Fibroblast of skin of left biceps (primary cell): ENCODE measurements at regions not wholly inside any gene's neighbourhood (a gene's known extent, or its start where the extent isn't known, plus 50 kb on each side); places are given as distances from the start of the nearest gene placed in this dataset.
"Not testable (repeated sequence)": the region's sequence is repeated elsewhere in the genome, so short reads cannot be mapped to it uniquely, and the experiment has no call there.

Experiments used
- DNase-seq, 2 experiments: peaks; one replicate each; pipeline ENCODE4 v3.0.0-alpha.2; 2013; ENCODE audit warnings: low read depth in 2 of 2

DNA sequence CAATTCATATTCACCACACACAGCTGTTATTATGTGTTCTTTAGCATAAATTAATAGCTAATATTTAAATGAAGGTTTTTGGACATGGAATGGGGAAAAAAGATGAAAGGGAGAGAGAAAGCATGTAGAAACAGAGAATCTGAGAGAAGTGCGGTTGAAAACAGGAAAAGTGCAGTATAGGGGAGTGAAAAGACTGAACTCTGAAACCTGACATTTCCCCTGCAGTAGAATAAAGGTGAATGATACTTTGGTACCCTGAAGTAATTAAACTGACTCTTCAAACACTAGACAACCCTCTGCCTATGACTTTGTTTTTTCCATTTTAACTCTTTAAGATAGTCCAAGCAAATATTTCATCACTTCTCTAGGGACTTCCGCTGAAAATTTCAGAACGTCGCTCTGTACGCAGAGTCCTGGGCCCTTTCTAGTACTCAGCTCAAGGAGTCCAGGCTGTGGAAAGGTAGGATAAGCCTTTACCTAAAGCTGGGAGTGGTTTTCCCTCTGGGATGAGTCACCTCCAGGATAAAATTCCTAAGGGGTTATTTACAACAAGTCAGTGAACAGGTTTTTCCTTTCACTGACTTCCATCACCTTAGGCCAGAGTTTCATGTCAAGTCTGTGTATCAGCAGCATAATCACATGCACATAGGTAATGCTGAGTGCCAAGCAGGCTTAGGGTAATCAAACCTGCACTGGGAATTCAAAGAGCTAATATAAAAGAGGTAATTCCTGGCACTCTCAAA is 614.5 kb downstream of the PKHD1 start:
- no peak for DNase-seq

DNA sequence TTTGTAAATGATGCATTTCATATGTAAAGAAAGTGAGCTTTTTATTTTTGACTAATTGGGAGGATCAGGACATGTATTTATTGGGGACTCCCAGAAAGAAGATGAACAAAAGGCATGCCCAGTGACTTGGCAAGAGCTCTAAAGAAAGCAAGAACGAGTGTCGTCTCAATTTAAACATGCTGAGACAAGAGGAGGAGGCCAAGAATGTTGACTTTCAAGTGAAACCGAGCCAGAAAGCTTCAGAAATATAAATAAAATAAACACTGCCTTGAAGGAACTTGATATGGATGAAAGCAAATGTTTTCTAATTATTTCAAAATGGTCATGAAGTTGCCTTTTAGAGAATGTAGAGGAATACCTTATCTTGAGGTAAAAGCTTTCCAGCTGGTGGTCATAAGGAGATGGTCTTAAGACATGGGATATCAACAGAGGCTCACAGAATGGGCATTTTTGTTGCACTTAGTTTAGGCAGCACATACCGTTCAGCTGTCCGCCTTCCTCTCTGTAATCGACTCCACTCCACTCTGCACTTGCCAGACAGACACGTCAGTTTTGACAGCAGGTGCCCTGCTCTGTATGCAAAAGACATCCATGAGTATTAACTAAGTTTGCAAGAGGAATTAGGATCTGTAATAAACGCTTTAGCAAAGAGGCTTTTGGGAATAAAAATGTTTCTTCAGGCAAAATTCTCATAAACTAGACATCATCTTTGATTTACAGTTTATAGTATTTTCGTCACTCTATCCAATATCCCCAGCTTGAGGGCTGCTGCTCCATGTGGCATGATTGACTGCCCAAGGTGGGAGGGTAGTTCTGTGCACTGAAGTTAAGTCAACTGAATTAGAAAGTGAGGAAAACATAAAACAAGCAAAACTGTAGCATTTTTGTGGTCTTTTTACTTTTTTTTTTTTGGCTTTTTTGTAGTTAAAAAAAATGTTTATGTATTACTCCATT is 613.1 kb downstream of the PKHD1 start:
- no peak for DNase-seq

DNA sequence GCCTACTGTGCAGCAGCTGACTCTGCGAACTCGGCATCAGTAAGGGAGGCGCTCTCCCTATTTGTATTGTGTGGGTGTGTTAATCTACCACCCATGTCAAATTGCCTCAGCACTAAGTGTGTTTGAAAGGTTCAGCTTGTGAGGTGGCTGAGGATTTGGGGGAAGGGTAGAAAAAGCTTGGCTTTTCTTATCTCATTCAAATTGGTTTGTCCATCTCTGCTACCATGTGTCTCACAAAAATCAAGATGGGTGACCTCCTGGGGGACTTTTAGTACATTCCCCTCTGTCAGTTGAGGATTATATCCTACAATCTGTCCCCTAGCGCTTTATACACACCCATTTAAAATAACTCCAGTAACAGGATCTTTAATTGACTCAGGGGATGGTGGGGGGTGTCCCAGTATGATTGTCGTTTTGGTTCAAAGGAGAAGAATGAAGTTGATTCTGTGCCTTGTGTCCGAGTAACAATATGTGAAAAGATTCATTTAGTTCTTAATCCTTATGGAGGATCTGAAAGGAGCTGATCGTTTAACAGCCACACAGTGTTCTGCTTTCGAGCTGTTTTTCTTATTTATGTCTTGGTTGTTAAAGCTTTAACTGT is 609.6 kb downstream of the PKHD1 start:
- DNase-seq = no peak

DNA sequence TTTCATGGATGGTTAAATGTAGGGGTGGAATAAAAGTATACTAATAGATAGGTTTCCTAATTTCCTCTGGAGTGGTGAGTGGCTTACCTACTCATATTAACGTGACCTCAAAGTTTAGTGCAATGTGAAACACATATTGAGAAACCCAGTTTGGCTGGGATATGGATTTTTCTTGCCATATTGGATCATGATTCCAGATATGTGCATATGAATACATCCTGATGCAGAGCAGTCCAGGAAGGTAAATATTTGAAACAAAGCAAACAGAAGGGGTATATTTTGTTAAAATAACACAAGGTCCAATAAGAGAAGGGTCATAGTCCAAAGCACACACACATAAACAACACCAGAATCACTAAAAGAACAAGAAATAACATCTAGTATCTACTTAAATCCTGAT is 608.1 kb downstream of the PKHD1 start:
- DNase-seq = no peak

DNA sequence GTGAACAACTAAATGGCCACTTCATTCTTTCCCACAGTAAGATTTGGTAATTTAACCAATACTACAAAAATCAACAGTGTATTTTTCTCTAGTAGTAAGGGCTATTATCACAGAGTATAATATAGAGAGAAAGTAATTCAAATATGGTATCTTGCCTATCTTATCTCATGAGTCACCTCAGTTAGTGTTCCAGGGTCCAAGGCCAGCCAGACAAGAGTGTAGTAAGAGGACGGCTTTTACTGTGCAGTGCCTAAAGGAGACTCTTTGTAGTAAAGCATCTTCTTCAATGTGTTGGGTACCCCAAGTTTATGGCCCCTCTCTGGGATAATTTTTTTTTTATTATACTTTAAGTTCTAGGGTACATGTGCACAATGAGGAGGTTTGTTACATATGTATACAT is 607.4 kb downstream of the PKHD1 start:
- DNase-seq = no peak

DNA sequence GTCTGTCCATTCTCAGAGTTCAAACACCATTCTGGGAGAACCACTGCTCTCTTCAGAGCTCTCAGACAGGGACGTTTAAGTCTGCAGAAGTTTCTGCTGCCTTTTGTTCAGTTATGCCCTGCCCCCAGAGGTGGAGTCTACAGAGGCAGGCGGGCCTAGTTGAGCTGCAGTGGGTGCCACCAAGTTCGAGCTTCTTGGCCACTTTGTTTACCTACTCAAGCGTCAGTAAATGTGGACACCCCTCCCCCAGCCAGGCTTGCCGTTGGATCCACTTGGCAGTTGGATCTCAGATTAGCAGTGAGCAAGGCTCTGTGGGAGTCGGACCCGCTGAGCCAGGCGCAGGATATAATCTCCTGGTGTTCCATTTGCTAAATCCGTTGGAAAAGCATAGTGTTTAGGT is 601.5 kb downstream of the PKHD1 start:
- not testable (repeated sequence) for DNase-seq

DNA sequence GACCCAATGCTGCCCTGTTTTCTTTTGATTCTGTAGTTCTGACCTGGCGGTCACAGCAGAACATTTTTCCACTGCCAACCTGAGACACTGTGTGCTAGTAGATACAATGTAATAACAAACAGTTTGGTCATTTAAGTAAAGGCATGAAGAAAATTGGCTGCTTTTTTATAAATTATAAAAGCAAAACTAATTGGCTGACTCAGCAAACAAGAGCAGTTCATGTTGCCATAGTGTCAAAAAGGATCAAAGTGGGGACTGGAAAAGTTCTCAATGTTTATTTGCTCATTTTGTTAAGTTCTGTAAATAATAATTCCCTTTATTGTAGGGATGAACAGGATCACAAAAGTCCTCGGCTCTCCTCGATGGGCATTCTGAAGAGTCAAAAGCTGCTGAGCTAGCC is 599.5 kb downstream of the PKHD1 start:
- DNase-seq = no peak

DNA sequence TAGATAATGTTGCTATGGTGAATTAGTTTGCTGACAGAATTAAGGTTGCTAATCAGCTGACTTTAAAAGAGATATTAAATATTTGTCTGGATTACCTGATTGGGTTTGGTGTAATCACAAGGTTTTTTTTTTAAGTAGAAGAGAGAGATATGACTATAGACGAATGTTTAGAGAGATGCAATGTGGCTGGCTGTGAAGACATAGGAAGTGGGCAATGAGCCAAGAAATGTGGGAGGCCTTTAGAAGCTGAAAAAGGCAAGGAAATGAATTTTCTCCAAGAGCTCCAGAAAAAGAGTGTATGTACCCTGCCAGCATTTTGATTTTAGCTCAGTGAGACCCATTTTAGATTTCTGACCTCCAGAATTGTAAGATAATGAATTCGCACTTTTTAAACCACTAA is 598.3 kb downstream of the PKHD1 start:
- DNase-seq = no peak

DNA sequence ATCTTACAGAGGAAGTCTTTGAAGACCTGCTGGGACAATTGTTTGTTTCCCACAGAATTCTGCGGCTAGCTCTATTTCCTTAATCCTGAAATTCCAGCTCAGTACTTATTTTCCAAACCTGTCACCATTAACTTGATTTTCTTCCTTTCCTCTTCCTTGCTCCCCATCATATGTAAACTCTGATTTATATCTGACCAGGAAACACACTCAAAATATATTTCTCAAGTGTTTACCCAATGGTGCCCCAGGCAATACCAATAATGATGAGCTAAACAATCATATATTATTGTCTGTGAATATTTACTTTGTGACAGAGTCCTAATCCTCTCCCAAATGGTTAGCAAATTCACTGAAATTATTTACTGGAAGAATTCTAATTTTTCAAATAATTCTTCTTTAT is 597.3 kb downstream of the PKHD1 start:
- DNase-seq = no peak

DNA sequence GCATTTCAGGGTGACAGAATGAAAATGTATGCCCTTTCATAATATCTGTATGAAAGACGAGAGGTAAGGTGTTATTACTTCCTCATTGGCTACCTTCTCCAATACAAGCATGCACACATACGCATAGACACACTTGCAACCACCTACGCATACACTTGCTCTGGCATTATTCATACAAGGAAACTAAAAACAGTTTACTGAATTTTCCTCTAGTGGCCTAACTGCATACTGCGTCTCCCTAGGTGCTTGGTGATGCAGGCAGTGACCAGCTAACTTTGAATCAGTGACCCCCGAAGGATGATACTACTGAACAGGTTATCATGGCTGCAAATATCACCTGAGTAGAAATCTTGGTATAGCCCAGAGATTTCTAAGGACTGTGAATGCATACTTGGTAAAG is 593.1 kb downstream of the PKHD1 start:
- no peak for DNase-seq

DNA sequence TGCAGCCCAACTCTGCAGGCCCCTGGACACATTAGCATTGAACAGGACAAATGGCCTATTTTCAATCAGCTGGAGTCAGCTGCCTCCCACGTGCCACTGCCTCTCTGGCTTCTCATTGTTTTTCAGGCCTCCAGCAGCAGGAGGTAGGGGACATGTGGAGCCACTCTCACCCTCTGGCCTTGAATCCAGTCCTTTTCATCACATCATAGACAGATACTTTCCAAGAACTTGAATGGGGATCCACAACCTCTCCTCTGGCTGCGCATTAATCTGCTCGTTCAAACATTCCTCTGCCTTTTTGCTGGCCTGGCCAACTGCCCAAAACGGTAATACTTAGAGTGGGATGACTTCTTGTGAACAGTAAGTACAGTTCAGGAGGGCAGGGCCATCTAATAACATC is 592.3 kb downstream of the PKHD1 start:
- DNase-seq = no peak

DNA sequence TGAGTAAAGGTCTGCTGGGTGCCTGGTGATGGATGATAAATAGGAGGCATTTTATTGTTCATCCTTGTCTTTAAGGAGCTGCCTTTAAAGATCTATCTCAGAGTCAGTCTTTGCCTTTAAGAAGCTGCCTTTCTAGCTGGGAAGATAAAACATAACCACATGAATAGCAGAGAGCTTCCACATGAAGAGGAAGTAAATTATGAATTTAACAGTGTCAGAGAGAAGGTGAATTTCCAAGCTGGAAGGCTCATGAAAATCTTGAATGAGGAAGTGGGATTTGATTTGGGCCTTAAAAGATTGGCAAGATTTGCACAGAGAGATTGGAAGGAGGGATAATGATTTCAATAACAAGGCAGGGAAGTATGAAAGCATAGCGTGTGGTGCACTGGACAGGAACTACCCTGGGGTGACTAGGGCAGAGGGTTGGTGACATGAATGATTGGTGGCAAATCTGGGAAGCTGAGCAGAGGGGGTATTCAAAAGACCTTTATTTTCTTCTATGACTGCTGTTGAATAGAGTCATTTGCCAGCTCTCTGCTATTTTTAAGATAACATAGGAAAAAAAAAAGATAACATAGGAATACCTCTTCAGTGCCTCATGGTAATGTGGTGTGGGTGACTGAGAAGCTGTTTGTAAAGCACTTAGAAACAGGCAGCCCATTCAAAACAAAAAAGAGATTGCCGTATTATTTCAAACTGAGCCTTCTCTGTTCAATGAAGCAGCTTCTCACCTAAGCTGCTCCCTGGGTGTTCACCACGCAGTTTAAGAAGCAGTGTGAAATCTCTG is 591.6 kb downstream of the PKHD1 start:
- no peak for DNase-seq

DNA sequence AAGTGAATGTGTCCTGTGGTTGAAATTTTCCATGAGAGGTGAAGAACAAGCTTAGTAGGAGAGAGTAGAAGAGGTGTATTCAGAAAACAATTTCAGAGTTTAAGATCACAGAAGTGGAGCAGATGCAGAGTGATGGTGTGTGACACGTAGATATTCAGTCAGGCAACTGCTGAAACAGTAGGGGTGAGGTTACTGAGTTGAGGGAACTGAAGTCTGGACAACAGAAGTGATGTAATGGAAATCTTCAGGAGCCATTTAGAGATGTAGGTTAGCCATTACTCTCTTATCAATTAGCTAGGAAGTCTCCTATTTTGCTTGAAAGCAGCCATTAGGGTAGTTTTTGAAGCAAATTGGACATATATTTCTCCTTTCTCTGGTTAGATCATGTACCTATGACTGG is 584.4 kb downstream of the PKHD1 start:
- no peak for DNase-seq

DNA sequence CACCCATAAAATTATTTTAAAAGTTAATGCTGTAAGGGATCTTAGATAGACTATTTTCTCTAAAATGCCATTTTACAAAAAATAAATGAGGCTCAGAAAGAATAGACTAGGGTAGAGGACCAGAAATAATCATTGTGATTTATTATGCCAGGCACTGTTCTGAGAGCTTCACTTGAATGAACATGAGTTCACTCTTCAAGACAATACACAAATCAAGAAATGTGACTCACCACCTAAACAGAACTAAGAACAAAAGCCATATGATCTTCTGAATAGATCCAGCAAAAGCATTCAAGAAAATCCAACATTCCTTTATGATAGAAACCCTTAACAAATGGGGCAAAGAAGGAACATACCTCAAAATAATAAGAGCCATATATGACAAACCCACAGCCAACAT is 582.0 kb downstream of the PKHD1 start:
- no peak for DNase-seq

DNA sequence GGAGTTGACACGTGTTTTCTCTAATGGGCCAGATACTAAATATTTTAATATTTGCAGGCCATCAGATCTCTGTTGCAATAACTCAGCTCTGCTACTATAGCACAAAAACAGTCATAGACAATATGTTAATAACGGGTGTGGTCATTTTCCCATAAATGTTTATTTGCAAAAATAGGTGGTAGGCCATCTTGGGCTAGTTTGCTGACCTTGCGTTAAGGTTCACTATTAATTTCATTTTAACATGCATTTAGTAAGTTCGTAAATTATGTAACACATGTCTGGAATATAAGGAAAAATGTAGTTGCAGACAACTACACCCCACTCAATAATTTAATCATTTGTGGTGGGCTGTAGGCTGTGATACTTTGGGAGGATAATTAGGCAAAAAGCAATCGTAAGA is 577.8 kb downstream of the PKHD1 start:
- no peak for DNase-seq

DNA sequence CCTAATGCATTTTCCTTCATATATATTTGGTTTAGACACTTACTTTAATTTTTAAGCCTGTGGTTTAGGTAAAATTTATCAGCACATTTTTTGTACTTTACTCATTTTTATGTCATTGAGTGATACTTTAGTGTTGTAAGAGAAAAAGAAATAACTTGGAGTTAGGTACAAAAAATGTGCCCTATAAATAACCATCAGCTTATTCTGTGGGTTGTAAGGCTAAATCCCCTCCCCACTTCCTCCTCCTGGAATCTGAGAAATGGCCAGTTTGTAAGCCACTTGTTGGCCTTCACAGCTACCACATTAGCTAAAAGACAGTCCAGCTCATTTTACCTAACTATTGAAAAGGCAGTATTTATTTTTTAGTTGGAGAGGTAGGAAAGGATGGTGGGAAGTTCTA is 576.3 kb downstream of the PKHD1 start:
- no peak for DNase-seq

DNA sequence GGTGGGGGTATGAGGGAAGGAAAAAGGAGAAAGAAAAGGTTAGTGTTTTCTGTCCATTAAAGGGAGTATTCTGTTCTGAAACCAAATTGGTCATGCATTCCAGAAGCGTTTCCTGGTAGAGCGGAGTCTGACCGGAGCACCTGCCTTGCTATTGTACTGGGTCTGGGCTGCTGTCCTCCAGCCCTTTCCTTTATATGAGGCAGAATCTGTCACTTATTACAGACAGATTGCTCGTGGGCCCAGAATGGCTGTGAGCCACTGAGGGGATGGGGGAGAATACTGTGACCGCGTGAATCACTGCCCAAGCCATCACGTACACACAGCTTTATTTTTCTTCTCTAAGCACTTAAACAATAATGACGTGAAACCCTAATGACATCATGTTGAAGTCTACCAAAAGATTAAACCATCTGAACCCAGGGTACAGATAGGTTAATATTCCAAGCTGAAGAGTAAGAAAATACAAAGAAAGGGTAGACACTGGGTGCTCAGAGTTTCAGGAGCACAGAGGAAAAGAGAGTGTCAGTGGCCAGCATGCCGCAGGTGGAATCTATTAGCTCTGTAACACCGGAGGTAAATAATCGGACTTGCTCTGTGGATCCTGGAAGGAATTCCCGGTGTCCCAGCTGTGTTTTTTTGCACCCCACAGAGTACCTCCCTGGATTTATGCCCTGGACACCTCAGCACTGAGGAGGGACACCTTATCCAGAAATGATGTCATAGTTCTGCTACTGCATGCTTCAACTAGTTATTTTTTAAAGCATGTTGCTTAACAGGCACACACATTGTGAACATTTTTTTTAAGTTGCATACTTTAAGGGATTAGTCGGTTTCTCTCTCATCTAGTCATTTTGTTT is 573.3 kb downstream of the PKHD1 start:
- no peak for DNase-seq

DNA sequence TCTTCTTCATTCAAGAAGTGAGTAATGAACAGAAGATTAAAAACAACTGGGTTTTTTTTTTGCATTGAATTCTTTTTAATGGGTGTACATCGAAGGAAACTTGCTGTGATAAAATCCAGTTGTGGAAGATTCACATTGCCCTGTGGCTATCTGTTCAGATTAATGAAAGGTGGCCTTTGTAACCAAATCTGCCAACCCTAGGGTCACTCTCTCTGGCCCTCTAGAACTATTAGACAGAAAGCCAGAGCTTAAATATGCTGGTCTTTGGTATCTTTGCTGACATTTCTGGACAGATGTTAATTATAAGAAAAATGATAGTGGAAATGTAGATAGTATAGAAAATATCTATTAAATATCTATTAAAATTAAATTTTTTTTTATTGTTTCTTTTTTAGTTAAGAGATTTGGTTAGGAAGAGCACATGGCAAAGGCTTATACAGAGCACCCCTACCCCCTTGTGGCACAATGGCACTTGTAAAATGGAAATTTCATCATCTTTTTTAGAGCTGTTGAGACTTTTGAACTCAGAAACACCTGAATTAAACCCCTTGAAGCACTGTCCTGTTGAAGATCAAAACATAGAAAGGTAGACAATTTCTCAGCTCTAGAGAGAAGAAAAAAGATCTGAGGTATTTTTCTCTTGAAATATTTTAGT is 572.5 kb downstream of the PKHD1 start:
- DNase-seq = no peak

DNA sequence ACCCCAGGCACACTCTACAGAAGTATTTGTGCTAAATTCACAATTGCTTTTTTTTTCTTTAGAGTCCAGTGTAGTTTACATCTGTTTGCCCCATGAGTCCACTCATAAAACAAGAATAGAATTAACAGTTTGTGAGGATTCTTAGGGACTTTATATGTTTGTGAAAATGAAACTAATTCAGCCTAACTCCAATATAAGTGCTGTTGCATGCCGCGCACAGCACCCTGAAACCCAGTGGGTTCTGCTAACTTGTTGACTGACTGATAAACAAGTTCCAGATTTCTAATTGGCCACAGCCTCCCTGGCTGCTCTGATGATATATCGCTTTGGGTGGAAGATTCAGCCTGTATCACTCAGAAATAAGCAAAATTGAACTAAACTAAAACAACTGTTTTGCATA is 561.4 kb downstream of the PKHD1 start:
- DNase-seq = no peak

DNA sequence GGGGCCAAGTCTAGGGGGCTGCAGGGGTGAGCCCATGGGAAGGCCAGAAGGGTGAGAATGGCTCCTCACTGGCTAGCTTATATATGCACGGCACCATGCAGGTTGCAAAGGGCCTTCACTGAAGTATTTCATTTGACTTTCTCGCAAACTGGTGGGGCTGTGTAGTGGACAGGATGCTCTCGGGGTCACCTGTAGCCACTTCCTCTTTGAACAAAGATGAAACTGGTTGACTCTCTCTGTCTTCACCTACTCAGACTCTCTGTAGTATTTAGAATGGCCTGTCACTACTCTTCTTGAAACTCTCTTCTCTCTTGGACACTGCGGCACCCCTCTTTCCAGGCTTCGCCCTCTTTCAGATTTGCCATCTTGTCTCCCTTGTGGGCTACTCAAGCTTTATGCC is 560.5 kb downstream of the PKHD1 start:
- no peak for DNase-seq
